Mesendoderm (in vitro differentiated cells): ENCODE measurements at regions not wholly inside any gene's neighbourhood (a gene's known extent, or its start where the extent isn't known, plus 50 kb on each side); places are given as distances from the start of the nearest gene placed in this dataset.
"Not testable (repeated sequence)": the region's sequence is repeated elsewhere in the genome, so short reads cannot be mapped to it uniquely, and the experiment has no call there.

Source experiments
- DNase-seq: peaks from one replicate; pipeline ENCODE4 v3.0.0; 2013
- H2AK5ac ChIP-seq: 2 replicates; pipeline ENCODE4 v1.6.1; 2013; ENCODE audit warnings: low read length, inconsistent platforms
- H2BK120ac ChIP-seq: 2 replicates; pipeline ENCODE4 v1.6.1; 2013; ENCODE audit warnings: low read depth, mild to moderate bottlenecking, low read length, moderate library complexity, mixed read lengths
- H2BK15ac ChIP-seq: replicated peaks from 2 replicates; pipeline ENCODE4 v1.6.1; 2013; ENCODE audit warnings: low read depth, mild to moderate bottlenecking, moderate library complexity
- H2BK5ac ChIP-seq: 2 replicates; pipeline ENCODE4 v1.6.1; 2013; ENCODE audit warnings: low read length, inconsistent platforms
- H3K18ac ChIP-seq: 2 replicates; pipeline ENCODE4 v1.6.1; 2013; ENCODE audit warnings: mild to moderate bottlenecking, low read length, mixed read lengths
- H3K23ac ChIP-seq: one replicate; pipeline ENCODE4 v1.6.1; 2013; ENCODE audit warnings: low read length
- H3K27ac ChIP-seq: 2 replicates; pipeline ENCODE4 v1.5.1; 2013; ENCODE audit warnings: low read depth, mild to moderate bottlenecking, inconsistent platforms, low read length, moderate library complexity
- H3K27me3 ChIP-seq: 2 replicates; pipeline ENCODE4 v1.6.1; 2013; ENCODE audit warnings: low read length, control low read depth, mild to moderate bottlenecking, inconsistent platforms; ENCODE audit not compliant: insufficient read depth, poor library complexity
- H3K36me3 ChIP-seq: 2 replicates; pipeline ENCODE4 v1.6.1; 2013; ENCODE audit warnings: low read length, inconsistent platforms; ENCODE audit not compliant: control insufficient read depth, insufficient read depth
- H3K4ac ChIP-seq: one replicate; pipeline ENCODE4 v1.6.1; 2013; ENCODE audit warnings: low read depth, mild to moderate bottlenecking, low read length, moderate library complexity
- H3K4me1 ChIP-seq: 2 replicates; pipeline ENCODE4 v1.6.1; 2013; ENCODE audit warnings: low read depth, low read length, inconsistent platforms; ENCODE audit not compliant: control insufficient read depth
- H3K4me2 ChIP-seq: 2 replicates; pipeline ENCODE4 v1.6.1; 2013; ENCODE audit warnings: low read length
- H3K4me3 ChIP-seq: 2 replicates; pipeline ENCODE4 v1.5.1; 2013; ENCODE audit warnings: mild to moderate bottlenecking, low read length
- H3K56ac ChIP-seq: one replicate; pipeline ENCODE4 v1.6.1; 2013; ENCODE audit warnings: low read length
- H3K79me1 ChIP-seq: 2 replicates; pipeline ENCODE4 v1.6.1; 2013; ENCODE audit warnings: low read length, inconsistent platforms
- H3K79me2 ChIP-seq: 2 replicates; pipeline ENCODE4 v1.6.1; 2013; ENCODE audit warnings: mild to moderate bottlenecking, low read length; ENCODE audit not compliant: control insufficient read depth, insufficient read depth
- H3K9ac ChIP-seq: 2 replicates; pipeline ENCODE4 v1.6.1; 2013; ENCODE audit warnings: low read length, inconsistent platforms
- H4K5ac ChIP-seq: one replicate; pipeline ENCODE4 v1.6.1; 2013; ENCODE audit warnings: low read length
- H4K8ac ChIP-seq: one replicate; pipeline ENCODE4 v1.6.1; 2013; ENCODE audit warnings: low read depth, mild to moderate bottlenecking, control low read depth, low read length, moderate library complexity
- WGBS: extraction: QIAGEN DNeasy Blood & Tissue Kit; methylation state at CpG from one replicate; pipeline ENCODE4 v1.1.7; 2013; ENCODE audit warnings: low lambda C conversion rate, missing lambda C conversion rate; ENCODE audit not compliant: insufficient coverage; ENCODE audit errors: extremely low coverage; 5-methylcytosine and 5-hydroxymethylcytosine counted together

DNA sequence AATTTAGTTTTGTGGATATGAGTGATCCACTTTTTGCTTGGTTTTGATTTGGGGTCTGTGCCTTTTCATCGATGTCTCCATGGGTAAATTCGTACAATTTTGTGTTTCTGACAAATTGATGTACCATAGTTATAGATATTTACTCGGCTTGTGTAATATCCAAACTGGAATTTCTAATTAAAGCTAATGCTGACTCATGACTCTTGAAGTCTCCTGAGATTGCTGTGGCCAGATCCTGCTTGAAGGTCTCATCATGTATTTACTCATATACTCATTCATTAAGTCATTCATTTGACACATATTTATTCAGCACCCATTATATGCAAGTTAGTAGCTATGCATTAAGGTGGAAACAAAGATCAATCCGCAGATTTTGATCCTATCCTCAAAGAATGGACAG is 423.2 kb downstream of the RWDD3 start:
- Histone ChIP-seq H2BK5ac (no peak overlapping the region), H2BK15ac (no peak overlapping the region), H3K56ac (no peak overlapping the region), H3K4ac (no peak overlapping the region), H4K8ac (no peak overlapping the region), H3K27me3 (no peaks in the 10 kb centered on the region), H3K27ac (no peak overlapping the region), H3K9ac (no peak overlapping the region), H3K18ac (no peak overlapping the region), H4K5ac (no peak overlapping the region), H3K79me2 (no peaks in the 10 kb centered on the region), H2AK5ac (no peak overlapping the region), H3K36me3 (no peaks in the 10 kb centered on the region), H3K4me3 (no peak overlapping the region), H2BK120ac (no peak overlapping the region), H3K4me2 (no peak overlapping the region), H3K23ac (no peak overlapping the region), H3K79me1 (no peaks in the 10 kb centered on the region), H3K4me1 (no peaks in the 10 kb centered on the region)
- WGBS, result no CpG with 5 or more reads among the region's 4 CpGs
- no peak for DNase-seq

DNA sequence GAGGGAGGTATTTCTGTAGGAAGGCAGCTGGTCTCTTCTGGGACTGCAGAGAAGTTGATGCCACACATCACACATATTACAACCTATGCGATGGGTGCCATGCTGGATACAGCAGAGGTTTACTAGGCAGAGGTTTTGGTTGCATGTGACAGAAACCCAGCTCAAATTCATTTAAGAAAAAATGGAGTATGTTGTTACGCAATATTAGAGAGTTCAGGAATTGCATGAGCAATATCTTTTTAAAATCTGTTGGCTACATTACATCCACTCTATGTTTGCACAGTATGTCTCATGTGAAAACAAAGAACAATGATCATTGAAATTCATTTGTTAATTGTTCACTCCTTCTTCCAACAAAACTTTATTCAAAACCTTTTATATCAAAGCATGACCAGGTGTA is 425.2 kb downstream of the RWDD3 start:
- Histone ChIP-seq H4K8ac (no peak overlapping the region), H4K5ac (no peak overlapping the region), H3K27ac (no peak overlapping the region), H3K4me3 (no peak overlapping the region), H3K79me1 (no peaks in the 10 kb centered on the region), H3K27me3 (no peaks in the 10 kb centered on the region), H3K56ac (no peak overlapping the region), H3K4me2 (no peak overlapping the region), H3K4ac (no peak overlapping the region), H3K4me1 (no peaks in the 10 kb centered on the region), H3K36me3 (no peaks in the 10 kb centered on the region), H2BK15ac (no peak overlapping the region), H3K23ac (no peak overlapping the region), H2AK5ac (no peak overlapping the region), H3K18ac (no peak overlapping the region), H3K79me2 (no peaks in the 10 kb centered on the region), H2BK120ac (no peak overlapping the region), H2BK5ac (no peak overlapping the region), H3K9ac (no peak overlapping the region)
- WGBS, result no CpG with 5 or more reads among the region's 2 CpGs
- DNase-seq, result no peak

DNA sequence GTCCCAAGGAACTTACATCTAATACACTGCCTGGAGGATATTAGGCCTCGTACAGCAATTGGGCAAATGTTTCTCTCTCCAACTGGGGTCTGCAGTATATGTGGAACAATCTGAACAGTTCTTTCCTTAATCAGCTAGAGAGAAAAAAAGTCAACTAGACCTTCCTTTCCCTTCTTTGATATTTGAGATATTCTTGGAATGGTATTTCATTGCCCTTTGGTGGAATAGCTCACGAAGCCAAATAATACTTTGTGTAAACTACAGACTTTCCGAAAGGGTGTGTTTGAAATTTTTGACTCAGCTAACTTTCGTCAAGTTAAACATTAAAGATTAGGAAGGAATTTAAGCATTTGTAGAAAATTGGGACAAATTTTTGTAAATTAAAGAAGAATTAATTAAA is 425.6 kb downstream of the RWDD3 start:
- H3K79me2 ChIP-seq, result no peaks in the 10 kb centered on the region
- DNase-seq, result no peak
- no peaks in the 10 kb centered on the region for H3K79me1 ChIP-seq
- no peak overlapping the region for H3K56ac ChIP-seq
- no peak overlapping the region for H3K27ac ChIP-seq
- no peaks in the 10 kb centered on the region for H3K36me3 ChIP-seq
- no peak overlapping the region for H3K4ac ChIP-seq
- no peak overlapping the region for H2BK15ac ChIP-seq
- H3K4me3 ChIP-seq, result no peak overlapping the region
- H4K5ac ChIP-seq, result no peak overlapping the region
- no peak overlapping the region for H2AK5ac ChIP-seq
- H3K4me2 ChIP-seq, result no peak overlapping the region
- no peak overlapping the region for H2BK120ac ChIP-seq
- no peak overlapping the region for H2BK5ac ChIP-seq
- no CpG with 5 or more reads among the region's 4 CpGs for WGBS
- no peak overlapping the region for H4K8ac ChIP-seq
- no peaks in the 10 kb centered on the region for H3K4me1 ChIP-seq
- no peak overlapping the region for H3K9ac ChIP-seq
- no peak overlapping the region for H3K23ac ChIP-seq
- no peak overlapping the region for H3K18ac ChIP-seq
- no peaks in the 10 kb centered on the region for H3K27me3 ChIP-seq

DNA sequence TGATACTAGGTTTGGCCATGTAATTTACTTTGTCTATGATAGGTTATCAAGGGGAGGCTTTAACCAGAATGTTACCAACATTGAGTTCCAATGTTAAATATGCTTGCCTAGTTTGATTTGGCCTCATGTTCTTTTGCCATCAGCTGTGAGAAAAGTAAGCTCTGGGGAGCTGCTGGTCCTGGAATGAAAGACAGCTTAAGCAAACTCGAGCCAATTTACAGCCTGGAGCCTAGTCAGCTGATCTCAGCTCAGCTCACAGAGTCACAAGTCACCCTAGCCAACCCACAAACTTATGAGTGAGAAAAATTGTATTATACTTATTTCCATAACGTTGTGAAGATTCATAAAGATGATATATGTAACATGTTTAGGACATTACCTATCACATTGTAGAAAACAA is 426.7 kb downstream of the RWDD3 start:
- H3K4me1 ChIP-seq, result no peaks in the 10 kb centered on the region
- H2AK5ac ChIP-seq, result no peak overlapping the region

DNA sequence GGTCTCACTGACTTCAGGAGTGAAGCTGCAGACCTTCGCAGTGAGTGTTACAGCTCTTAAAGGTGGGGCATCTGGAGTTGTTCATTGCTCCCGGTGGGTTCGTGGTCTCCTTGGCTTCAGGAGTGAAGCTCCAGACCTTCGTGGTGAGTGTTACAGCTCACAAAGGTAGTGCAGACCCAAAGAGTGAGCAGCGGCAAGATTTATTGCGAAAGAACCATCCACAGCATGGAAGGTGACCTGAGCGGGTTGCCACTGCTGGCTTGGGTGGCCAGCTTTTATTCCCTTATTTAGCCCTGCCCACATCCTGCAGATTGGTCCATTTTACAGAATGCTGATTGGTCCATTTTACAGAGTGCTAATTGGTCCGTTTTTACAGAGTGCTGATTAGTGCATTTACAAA is 429.5 kb downstream of the RWDD3 start:
- H3K4ac ChIP-seq, H3K4me1 ChIP-seq, H4K8ac ChIP-seq, H3K79me2 ChIP-seq, H2AK5ac ChIP-seq, H3K18ac ChIP-seq, H2BK15ac ChIP-seq, H2BK5ac ChIP-seq, H3K79me1 ChIP-seq, H3K23ac ChIP-seq, H3K4me2 ChIP-seq, H3K36me3 ChIP-seq, H2BK120ac ChIP-seq, H3K9ac ChIP-seq, H3K56ac ChIP-seq, H4K5ac ChIP-seq, H3K27ac ChIP-seq, H3K4me3 ChIP-seq, DNase-seq, H3K27me3 ChIP-seq: not testable (repeated sequence)
- no CpG with 5 or more reads among the region's 8 CpGs for WGBS

More for the DNA sequence above, 426.7 kb downstream of the RWDD3 start:
- Histone ChIP-seq H2BK120ac (no peak overlapping the region), H4K5ac (no peak overlapping the region), H3K27me3 (no peaks in the 10 kb centered on the region), H2BK5ac (no peak overlapping the region), H3K79me2 (no peaks in the 10 kb centered on the region), H4K8ac (no peak overlapping the region), H2BK15ac (no peak overlapping the region), H3K4ac (no peak overlapping the region), H3K27ac (no peak overlapping the region), H3K4me2 (no peak overlapping the region), H3K9ac (no peak overlapping the region), H3K18ac (no peak overlapping the region), H3K23ac (no peak overlapping the region), H3K79me1 (no peaks in the 10 kb centered on the region), H3K56ac (no peak overlapping the region), H3K36me3 (no peaks in the 10 kb centered on the region), H3K4me3 (no peak overlapping the region)
- no peak for DNase-seq
- no CpG with 5 or more reads among the region's 2 CpGs for WGBS

DNA sequence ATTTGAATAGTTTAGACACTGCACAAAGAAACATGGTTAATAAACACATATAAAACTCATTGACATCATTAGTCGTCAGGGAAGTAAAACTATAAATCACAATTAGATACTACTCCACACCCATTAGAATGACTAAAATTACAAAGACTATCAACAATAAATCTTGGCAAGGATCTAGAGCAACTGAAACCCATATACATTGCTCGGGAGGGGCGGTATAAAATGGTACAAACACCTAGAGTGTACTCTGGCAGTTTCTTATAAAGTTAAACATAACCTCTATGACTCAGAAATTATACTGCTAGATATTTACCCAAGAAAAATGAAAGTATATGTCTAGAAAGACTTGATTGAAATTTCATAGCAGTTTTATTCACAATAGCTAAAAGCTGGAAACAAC is 434.2 kb downstream of the RWDD3 start:
- no peak overlapping the region for H4K5ac ChIP-seq
- no peak overlapping the region for H3K56ac ChIP-seq

More for the DNA sequence above, 434.2 kb downstream of the RWDD3 start:
- Histone ChIP-seq H2BK15ac (no peak overlapping the region), H3K36me3 (no peaks in the 10 kb centered on the region), H3K9ac (no peak overlapping the region), H4K8ac (no peak overlapping the region), H3K23ac (no peak overlapping the region), H3K27me3 (no peaks in the 10 kb centered on the region), H3K4me1 (no peaks in the 10 kb centered on the region), H2BK5ac (no peak overlapping the region), H3K4me3 (no peak overlapping the region), H3K79me2 (no peaks in the 10 kb centered on the region), H3K79me1 (no peaks in the 10 kb centered on the region), H2AK5ac (no peak overlapping the region), H3K4me2 (no peak overlapping the region), H2BK120ac (no peak overlapping the region), H3K27ac (no peak overlapping the region), H3K4ac (no peak overlapping the region), H3K18ac (no peak overlapping the region)
- no peak for DNase-seq
- WGBS, result no CpG with 5 or more reads among the region's 3 CpGs
